H1 (cell line): ENCODE measurements at regions not wholly inside any gene's neighbourhood (a gene's known extent, or its start where the extent isn't known, plus 50 kb on each side); places are given as distances from the start of the nearest gene placed in this dataset.

Source experiments
- ASH2L ChIP-seq: fragments of 200-600, 300-600 bp; sonication (generic); IDR thresholded peaks from one replicate; pipeline ENCODE4 v1.7.1; 2017; ENCODE audit warnings: low read length
- CBX5 ChIP-seq: fragments of 300-800, 300-1000 bp; sonication (generic); IDR thresholded peaks from 2 replicates; pipeline ENCODE4 v1.7.1; 2016; ENCODE audit warnings: antibody characterized with exemption, low read length, low read depth
- CHD1 ChIP-seq: IDR thresholded peaks from 2 replicates; pipeline ENCODE4 v1.6.1; 2012; ENCODE audit warnings: low read depth, low read length, improper control_type of control experiment
- SIN3A ChIP-seq, 2 experiments: IDR thresholded peaks in 1 of 2; conservative IDR thresholded peaks in 1 of 2; 2 replicates each; pipeline ENCODE4 v1.6.1; 2011 to 2012; ENCODE audit warnings: low read length in 2 of 2, improper control_type of control experiment in 1 of 2, low read depth in 1 of 2, mild to moderate bottlenecking in 1 of 2
- SP4 ChIP-seq: IDR thresholded peaks from 2 replicates; pipeline ENCODE4 v1.6.1; 2012; ENCODE audit warnings: low read length, inconsistent platforms
- TEAD4 ChIP-seq: IDR thresholded peaks from 2 replicates; pipeline ENCODE4 v1.6.1; 2012; ENCODE audit warnings: low read depth, low read length, inconsistent platforms, mixed read lengths

DNA sequence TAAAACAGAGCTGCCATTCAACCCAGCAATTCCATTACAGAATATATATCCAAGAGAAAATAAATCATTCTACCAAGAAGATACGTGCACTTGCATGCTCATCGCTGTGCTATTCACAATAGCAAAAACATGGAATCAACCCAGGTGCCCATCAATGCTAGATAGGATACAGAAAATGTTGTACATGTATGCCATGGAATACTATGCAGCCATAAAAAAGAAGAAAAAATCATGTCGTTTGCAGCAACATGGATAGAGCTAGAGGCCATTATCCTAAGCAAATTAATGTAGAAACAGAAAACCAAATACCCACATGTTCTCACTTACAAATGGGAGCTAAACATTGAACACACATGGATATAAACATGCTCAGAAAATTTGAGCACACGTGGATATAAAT, 633.1 kb upstream of the CITED2 start (continued):
- TF ChIP-seq SP4 = no peak
- TF ChIP-seq SIN3A (conservative IDR thresholded peaks at IDR 0.05 in 1 of 2, IDR thresholded peaks at IDR 0.05 in 1 of 2; ENCODE audit: low read depth in 1 of 2, low read length in 2 of 2) = no peak
- TF ChIP-seq CBX5 = no peak
- no peak for TF ChIP-seq TEAD4
- TF ChIP-seq CHD1 = no peak
- no peak for TF ChIP-seq ASH2L
